NCI-H1105 treated with DMSO at 0.1 percent for 48 hours (cell line): ENCODE measurements at regions not wholly inside any gene's neighbourhood (a gene's known extent, or its start where the extent isn't known, plus 50 kb on each side); places are given as distances from the start of the nearest gene placed in this dataset.

Experiments
- DNase-seq: peaks from one replicate; lab custom pipeline; 2025; lab: John Stamatoyannopoulos, UW

GRCh38 chr3:81045976-81046375 lies 715.5 kb downstream of the GBE1 start:
- no peak for DNase-seq

DNA sequence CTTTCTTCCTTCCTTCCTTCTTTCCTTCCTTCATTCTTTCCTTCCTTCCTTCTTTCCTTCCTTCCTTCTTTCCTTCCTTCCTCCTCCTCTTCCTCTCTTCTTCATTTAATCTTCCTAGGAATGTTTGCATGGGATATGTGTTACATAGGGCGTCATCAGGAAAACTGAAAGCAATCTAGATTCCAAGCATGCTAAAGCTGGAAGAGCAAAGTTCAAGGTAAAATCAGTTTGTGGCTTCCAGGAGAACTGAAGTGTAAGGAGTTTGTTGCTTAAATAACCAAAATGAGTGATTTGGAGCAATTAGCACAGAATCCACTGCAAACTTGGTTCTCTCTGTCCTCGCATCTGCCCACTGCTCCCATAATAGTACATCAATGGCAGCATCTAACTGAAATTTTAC lies 716.2 kb downstream of the GBE1 start:
- DNase-seq: no peak

DNA sequence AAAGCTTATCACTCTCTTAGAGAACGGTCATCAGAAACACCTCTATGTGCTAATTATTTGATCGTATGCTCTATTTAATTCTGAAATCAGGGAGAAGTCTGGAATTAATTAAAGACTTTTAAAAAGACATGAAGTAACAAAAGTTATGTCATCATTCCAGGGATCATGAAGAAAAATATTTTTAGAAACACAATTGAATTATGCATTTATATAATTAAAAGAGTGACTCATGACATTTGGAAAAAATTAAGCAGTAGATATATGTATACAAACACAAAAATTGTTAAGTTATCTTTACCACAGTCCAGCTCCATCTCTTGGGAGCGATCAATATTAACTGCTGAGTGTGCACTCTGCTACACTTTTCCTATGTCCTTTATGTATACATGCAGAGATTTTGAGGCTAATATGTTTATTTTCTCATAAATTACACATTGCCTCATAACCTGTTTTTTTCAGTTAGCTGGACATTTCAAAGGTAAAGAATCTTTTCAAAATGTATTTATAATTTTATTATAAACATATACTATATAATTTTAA lies 717.7 kb downstream of the GBE1 start:
- no peak for DNase-seq

GRCh38 chr3:81043009-81043408 lies 718.4 kb downstream of the GBE1 start:
- no peak for DNase-seq

- no peak for DNase-seq
Measured at GRCh38 chr3:81041331-81041730, 720.1 kb downstream of the GBE1 start.

DNA sequence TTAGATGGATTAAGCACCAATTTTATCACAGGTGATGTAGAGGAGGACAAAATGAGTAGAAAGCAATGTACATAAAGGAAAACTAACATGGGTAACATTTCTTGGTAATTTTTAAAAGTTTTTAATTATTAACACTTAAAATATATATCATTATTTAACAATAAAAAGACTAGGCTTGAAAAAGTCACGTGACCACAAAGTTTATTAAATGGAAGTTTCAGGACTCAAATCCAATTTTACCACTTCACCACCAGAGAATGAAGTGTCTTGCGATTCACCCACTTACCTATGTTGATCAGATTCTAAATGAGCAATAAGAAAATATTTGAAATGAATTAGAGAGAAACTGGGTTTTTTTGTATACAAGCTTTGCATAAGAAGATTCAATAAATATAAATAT lies 721.3 kb downstream of the GBE1 start:
- DNase-seq: no peak

GRCh38 chr3:81033684-81034083 lies 727.8 kb downstream of the GBE1 start:
- no peak for DNase-seq

DNA sequence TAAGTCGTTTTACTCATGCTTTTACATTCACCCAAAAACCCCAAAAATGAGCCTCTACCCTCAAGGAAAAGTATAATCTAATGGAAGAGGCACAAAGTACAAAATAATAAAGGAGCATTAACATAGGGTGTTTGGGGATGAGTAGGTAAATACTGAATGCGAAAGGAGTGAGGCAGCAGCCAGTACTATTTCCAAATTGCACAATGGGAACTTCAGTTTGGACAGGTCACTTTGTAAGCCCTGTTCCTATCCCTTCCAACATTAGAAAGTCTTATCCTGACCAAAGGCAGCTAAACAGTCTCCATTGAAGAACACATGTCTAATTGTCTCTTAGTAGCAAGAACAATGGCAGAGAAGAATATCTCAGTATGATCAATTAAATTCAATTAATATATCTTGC lies 728.3 kb downstream of the GBE1 start:
- DNase-seq: no peak

- no peak for DNase-seq
Measured at GRCh38 chr3:81029861-81030260, 731.6 kb downstream of the GBE1 start.

DNA sequence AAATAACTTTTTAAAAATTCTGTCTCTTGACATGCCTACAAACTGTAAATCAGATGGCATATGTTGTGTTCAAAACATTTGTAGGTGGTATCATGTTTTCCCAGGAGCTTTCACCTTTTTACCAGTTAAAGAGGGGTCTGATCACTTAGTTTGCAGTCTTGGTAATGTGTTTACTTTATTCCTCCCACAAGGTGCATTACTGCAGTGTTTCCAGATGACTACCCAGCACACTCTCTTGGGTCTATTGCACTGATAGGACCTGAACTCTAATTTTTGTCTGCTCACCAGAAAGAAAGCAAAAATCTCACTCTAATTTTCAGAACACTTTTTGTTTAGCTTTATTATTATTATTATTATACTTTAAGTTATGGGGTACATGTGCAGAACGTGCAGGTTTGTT lies 734.1 kb downstream of the GBE1 start:
- DNase-seq: no peak

DNA sequence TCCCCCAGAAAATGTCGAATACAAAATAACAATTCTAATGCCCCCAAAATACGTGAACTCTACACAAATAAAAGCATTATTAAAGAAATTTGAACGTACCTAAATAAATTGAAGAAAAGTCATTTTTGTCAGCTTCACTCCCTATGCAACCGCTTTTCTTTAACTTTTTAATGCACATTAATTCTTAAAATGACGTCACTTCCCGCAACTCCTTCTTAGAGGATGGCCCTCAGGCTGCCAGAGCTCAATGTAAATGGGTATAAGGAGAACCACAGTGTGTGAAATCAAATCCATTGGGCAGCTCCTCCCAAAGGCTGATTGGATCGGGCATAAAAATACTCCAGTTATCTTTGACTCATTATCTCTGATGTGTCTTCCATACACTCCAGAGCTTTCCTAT lies 736.9 kb downstream of the GBE1 start:
- no peak for DNase-seq

GRCh38 chr3:81022339-81022738 lies 739.1 kb downstream of the GBE1 start:
- no peak for DNase-seq

DNA sequence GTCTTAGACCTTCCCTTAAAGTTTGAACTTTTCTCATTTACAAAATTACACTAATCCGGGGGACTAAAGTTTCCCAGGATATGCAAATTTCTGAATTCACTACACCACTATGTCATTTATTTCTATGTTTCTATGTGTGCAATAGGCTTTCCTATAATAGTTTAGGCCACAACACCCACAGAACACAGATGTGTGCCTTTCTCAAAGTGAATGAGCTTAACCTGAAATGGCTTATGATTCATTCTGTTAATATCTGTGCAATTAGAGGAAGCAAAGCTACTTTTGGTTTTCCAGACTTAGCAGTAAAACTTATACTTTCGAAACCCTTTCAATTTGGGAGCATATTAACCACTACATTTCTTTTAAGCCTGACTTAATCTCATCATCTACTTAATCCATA lies 748.1 kb downstream of the GBE1 start:
- no peak for DNase-seq

DNA sequence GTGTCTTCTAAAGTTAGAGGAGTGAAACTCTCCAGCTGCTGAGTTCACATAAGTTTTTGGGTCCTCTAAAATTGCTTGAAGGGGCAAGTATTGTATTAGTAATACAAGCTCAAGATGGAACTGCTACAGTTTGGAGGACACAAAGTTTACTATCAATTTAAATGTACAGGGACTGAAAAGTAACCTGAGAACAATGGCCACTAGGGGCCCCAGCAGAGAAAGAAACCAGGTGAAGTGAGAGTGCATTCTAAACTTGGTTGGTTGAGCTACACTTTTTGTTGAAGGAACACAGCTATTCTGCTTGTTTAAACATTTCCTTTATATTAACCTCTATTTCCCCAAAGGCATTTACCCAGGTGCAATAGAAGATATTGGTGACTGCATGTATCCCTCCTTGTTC lies 755.5 kb downstream of the GBE1 start:
- DNase-seq: no peak

GRCh38 chr3:81003817-81004216 lies 757.6 kb downstream of the GBE1 start:
- DNase-seq: no peak

GRCh38 chr3:81003008-81003645 lies 758.3 kb downstream of the GBE1 start:
- no peak for DNase-seq

DNA sequence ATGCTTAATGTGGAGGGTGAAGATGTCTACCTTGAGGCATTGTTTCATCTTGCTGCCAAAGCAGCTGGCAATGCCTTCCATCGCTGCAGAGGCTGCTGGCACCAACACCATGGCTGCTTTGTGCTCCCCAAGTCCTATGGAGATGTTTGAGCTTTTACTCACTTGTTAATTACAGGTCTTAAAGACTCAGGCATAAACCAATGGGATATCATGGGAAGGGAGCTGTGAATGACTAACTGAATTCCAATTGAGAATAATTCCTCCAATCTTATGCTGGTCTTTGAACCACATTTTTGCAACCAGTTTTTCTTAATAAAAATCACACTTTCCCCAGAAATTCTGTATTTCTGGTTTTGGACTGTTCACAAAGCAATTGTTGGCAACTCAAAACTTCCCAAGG lies 762.0 kb downstream of the GBE1 start:
- DNase-seq: no peak

- DNase-seq: no peak
Measured at GRCh38 chr3:80998022-80998421, 763.4 kb downstream of the GBE1 start.

DNA sequence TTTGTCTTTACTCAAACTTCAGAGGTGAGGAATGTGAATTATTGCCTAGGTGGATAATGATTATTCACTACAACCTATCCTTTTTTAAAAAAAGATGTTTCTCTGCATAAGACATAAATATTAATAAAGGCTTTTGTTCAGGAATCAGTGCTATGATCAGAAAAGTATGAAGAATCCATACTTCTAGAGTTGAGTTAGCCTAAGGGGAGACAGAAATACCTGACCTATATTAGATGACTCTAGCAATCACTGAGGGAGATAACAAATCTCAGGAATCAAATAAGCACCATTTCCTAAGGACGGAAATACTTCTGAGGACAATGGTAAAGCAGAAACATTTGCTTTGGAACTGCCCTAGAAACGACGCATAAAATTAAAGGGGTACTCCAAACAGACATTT lies 763.8 kb downstream of the GBE1 start:
- no peak for DNase-seq

DNA sequence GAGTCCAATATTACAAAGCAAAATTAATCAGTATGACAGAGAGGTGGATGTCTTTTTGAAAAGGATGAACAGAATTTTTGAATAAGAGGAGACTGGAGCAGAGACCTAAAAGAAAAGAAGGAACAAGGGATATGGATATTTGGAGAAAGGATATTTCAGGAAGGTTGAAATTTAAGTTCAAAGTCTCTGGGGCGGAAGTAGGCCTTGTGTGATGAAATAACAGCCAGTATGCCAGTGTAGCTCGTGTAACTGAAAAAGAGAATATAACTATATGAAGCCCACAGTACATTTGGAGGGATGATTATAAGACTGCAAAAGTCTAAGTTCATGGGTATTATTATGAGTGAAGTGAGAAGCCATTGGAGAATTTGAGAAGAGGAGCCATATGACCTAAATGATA lies 766.7 kb downstream of the GBE1 start:
- DNase-seq: no peak

DNA sequence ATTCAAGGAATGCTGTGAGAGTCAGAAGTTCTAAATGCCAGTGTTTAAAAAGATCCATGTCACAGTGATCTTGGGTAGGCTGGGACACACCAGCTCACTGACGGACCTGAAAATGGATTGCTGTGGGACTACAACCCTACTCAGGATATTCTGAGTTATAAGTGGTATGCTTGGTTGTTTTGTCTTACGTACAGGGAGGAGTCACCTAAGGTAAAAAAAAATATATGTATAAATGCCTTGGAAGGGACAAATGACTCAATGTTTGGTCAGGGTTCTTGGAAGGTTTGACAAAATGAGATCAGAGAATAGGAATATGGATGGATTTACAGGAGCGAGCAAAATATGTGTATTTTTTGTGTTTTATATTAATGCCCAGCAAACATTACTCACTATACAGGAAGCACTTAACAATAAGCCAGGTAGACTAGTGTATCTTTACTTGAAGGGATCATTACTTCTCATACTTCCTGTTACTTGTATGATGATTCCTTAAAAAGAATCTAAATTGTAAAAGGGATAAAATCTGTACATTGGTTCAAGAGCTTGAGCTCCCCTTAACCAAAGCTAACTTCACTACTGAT lies 767.3 kb downstream of the GBE1 start:
- no peak for DNase-seq

DNA sequence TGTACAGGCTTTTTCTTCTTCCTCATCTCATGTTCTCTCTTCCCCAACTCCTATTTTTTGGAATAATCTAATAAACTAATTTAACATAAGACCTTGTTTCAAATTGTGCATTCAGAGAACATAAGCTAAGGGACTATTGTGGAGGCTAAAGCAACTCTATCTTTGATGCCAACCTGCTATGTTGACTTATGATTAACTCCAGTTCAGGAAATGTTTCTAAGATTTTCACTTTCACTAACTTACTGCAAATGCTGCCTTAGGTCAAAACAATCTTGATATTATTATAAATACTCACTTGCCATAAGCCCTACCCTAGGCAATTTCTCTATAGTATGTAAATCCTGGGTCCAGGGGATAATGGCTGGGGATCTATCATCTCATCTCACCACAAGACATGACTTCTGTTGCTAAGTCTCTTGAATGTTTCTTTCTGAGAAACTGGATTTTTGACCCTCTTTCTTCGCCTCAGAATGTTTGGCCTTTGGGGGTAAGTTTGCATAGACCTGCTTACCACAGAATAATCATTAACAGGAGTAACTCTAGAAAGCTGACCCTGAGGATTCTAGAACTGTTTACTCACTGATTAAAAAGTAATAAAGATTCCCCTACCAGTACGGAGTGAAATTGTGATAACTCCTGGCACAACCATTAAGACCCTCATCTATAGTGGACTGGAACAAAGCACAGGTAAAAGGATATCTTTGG lies 768.1 kb downstream of the GBE1 start:
- DNase-seq: no peak

GRCh38 chr3:80983753-80984152 lies 777.7 kb downstream of the GBE1 start:
- DNase-seq: peak; percentile 67
